Upper lobe of left lung (tissue), 4 donors: ENCODE measurements at regions not wholly inside any gene's neighbourhood (a gene's known extent, or its start where the extent isn't known, plus 50 kb on each side); places are given as distances from the start of the nearest gene placed in this dataset.

Experiments used
- POLR2AphosphoS5 ChIP-seq, 2 donors: sonication (generic); formaldehyde crosslinking; IDR thresholded peaks; one replicate each; pipeline ENCODE4 v1.5.1; 2017; ENCODE audit warnings: antibody characterized with exemption in 2 of 2
- TF ChIP-seq, protein P1 (sequence below), 6 experiments: fragments of 450-650 bp in 4 of 6; fragments of 200-600 bp in 2 of 6; sonication (generic) in 2 of 6; IDR thresholded peaks; one replicate each; pipeline ENCODE4 v1.5.1; 2016 to 2019; ENCODE audit warnings: antibody characterized with exemption in 6 of 6

DNA sequence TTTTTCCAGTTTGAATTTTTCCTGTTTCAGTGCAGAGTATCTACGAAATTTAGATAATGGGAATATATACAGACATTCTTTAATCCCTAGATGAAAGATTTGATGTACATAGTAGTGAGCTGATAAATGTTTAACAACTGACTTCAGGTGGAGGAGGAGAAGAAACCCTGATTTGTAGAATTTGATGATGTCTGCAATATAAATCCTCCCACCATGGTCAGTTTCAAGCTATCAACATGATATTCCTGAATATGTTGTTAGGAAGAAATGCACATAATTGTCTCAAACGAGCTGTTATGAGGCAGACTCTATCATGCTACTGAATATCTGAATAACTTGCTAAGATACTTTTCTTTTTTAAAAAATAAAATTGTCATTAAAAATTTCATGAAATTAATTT, 629.3 kb upstream of the LRRN3 start:
- TF ChIP-seq, protein P1, sequence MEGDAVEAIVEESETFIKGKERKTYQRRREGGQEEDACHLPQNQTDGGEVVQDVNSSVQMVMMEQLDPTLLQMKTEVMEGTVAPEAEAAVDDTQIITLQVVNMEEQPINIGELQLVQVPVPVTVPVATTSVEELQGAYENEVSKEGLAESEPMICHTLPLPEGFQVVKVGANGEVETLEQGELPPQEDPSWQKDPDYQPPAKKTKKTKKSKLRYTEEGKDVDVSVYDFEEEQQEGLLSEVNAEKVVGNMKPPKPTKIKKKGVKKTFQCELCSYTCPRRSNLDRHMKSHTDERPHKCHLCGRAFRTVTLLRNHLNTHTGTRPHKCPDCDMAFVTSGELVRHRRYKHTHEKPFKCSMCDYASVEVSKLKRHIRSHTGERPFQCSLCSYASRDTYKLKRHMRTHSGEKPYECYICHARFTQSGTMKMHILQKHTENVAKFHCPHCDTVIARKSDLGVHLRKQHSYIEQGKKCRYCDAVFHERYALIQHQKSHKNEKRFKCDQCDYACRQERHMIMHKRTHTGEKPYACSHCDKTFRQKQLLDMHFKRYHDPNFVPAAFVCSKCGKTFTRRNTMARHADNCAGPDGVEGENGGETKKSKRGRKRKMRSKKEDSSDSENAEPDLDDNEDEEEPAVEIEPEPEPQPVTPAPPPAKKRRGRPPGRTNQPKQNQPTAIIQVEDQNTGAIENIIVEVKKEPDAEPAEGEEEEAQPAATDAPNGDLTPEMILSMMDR (IDR thresholded peaks at IDR 0.05), result no peak
- no peak for TF ChIP-seq POLR2AphosphoS5 (IDR thresholded peaks at IDR 0.05)
